HG03565 (cell line): ENCODE measurements at regions not wholly inside any gene's neighbourhood (a gene's known extent, or its start where the extent isn't known, plus 50 kb on each side); places are given as distances from the start of the nearest gene placed in this dataset.

Source experiments
- ATAC-seq: cut with Tn5 transposase; IDR thresholded peaks from one replicate; pipeline ENCODE4 v1.9.1; 2021; ENCODE audit warnings: mild to moderate bottlenecking, moderate library complexity; ENCODE audit not compliant: unreplicated experiment

- ATAC-seq: no peak
Observed at GRCh38 chr13:76533251-76533650, 353.0 kb downstream of the KCTD12 start.

GRCh38 chr13:76527041-76527440 lies 359.2 kb downstream of the KCTD12 start:
- ATAC-seq: no peak

GRCh38 chr13:76523740-76524340 lies 362.4 kb downstream of the KCTD12 start:
- ATAC-seq: peak; percentile 94

- no peak for ATAC-seq
Observed at GRCh38 chr13:76522083-76522755, 364.0 kb downstream of the KCTD12 start.

GRCh38 chr13:76519685-76520084 lies 366.5 kb downstream of the KCTD12 start:
- ATAC-seq: no peak

- no peak for ATAC-seq
Observed at GRCh38 chr13:76516586-76516985, 369.6 kb downstream of the KCTD12 start.

- ATAC-seq: no peak
Observed at GRCh38 chr13:76516013-76516412, 370.2 kb downstream of the KCTD12 start.

GRCh38 chr13:76512721-76513145 lies 373.5 kb downstream of the KCTD12 start:
- no peak for ATAC-seq

GRCh38 chr13:76505437-76505836 lies 380.8 kb downstream of the KCTD12 start:
- ATAC-seq: no peak

- ATAC-seq: no peak
Observed at GRCh38 chr13:76503766-76504165, 382.4 kb downstream of the KCTD12 start.

GRCh38 chr13:76503291-76503690 lies 382.9 kb downstream of the KCTD12 start:
- ATAC-seq: no peak

- no peak for ATAC-seq
Observed at GRCh38 chr13:76500894-76501293, 385.3 kb downstream of the KCTD12 start.

- ATAC-seq: no peak
Observed at GRCh38 chr13:76499891-76500290, 386.3 kb downstream of the KCTD12 start.

- ATAC-seq: no peak
Observed at GRCh38 chr13:76489274-76489673, 396.9 kb downstream of the KCTD12 start.

GRCh38 chr13:76481738-76482137 lies 404.5 kb downstream of the KCTD12 start:
- ATAC-seq: no peak

- no peak for ATAC-seq
Observed at GRCh38 chr13:76474966-76475365, 411.2 kb downstream of the KCTD12 start.

GRCh38 chr13:76474356-76474755 lies 411.8 kb downstream of the KCTD12 start:
- ATAC-seq: no peak

GRCh38 chr13:76473552-76474134 lies 412.6 kb downstream of the KCTD12 start:
- peak; percentile 97 for ATAC-seq

- ATAC-seq: no peak
Observed at GRCh38 chr13:76472916-76473315, 413.3 kb downstream of the KCTD12 start.

GRCh38 chr13:76471486-76471885 lies 414.7 kb downstream of the KCTD12 start:
- no peak for ATAC-seq

GRCh38 chr13:76470991-76471390 lies 415.2 kb downstream of the KCTD12 start:
- no peak for ATAC-seq

- no peak for ATAC-seq
Observed at GRCh38 chr13:76466043-76466442, 420.2 kb downstream of the KCTD12 start.
